ENCODE measurements at regions not wholly inside any gene's neighbourhood (a gene's known extent, or its start where the extent isn't known, plus 50 kb on each side); places are given as distances from the start of the nearest gene placed in this dataset.

GRCh38 chr1:80359666-80360065, 1353.1 kb upstream of the ADGRL4 start:
- Histone ChIP-seq H3K36me3 (ENCODE audit: control insufficient read depth, insufficient read depth, low read length) (no peaks in the 10 kb centered on the region), H3K4me3 (replicated peaks; ENCODE audit: low read depth, low read length) (no peak overlapping the region), H3K27me3 (replicated peaks; ENCODE audit: control insufficient read depth, insufficient read depth, low read length) (no peaks in the 10 kb centered on the region)
- no peak for TF ChIP-seq CTCF (IDR thresholded peaks at IDR 0.05; ENCODE audit: insufficient read depth, low read length, poor library complexity, severe bottlenecking)
- no peak for DNase-seq (ENCODE audit: extremely low read depth, insufficient read length)

- no peak for DNase-seq (ENCODE audit: extremely low read depth, insufficient read length)
- Histone ChIP-seq H3K36me3 (ENCODE audit: control insufficient read depth, insufficient read depth, low read length) (no peaks in the 10 kb centered on the region), H3K27me3 (replicated peaks; ENCODE audit: control insufficient read depth, insufficient read depth, low read length) (no peaks in the 10 kb centered on the region), H3K4me3 (replicated peaks; ENCODE audit: low read depth, low read length) (no peak overlapping the region)
- no peak for TF ChIP-seq CTCF (IDR thresholded peaks at IDR 0.05; ENCODE audit: insufficient read depth, low read length, poor library complexity, severe bottlenecking)
Measured at GRCh38 chr1:80349218-80349617, 1342.7 kb upstream of the ADGRL4 start.

GRCh38 chr1:80341021-80341420, 1334.5 kb upstream of the ADGRL4 start:
- H3K36me3 ChIP-seq (ENCODE audit: control insufficient read depth, insufficient read depth, low read length) = no peaks in the 10 kb centered on the region
- DNase-seq (ENCODE audit: extremely low read depth, insufficient read length) = no peak
- TF ChIP-seq CTCF (IDR thresholded peaks at IDR 0.05; ENCODE audit: insufficient read depth, low read length, poor library complexity, severe bottlenecking) = no peak

GRCh38 chr1:80318108-80318507, 1311.6 kb upstream of the ADGRL4 start:
- H3K4me3 ChIP-seq (replicated peaks; ENCODE audit: low read depth, low read length) = no peak overlapping the region
- DNase-seq (ENCODE audit: extremely low read depth, insufficient read length) = no peak
- no peak for TF ChIP-seq CTCF (IDR thresholded peaks at IDR 0.05; ENCODE audit: insufficient read depth, low read length, poor library complexity, severe bottlenecking)

More at GRCh38 chr1:80341021-80341420, 1334.5 kb upstream of the ADGRL4 start:
- H3K4me3 ChIP-seq (replicated peaks; ENCODE audit: low read depth, low read length) = no peak overlapping the region
- no peaks in the 10 kb centered on the region for H3K27me3 ChIP-seq (replicated peaks; ENCODE audit: control insufficient read depth, insufficient read depth, low read length)

GRCh38 chr1:80310703-80311245, 1304.2 kb upstream of the ADGRL4 start:
- Histone ChIP-seq H3K36me3 (ENCODE audit: control insufficient read depth, insufficient read depth, low read length) (no peaks in the 10 kb centered on the region), H3K4me3 (replicated peaks; ENCODE audit: low read depth, low read length) (no peak overlapping the region), H3K27me3 (replicated peaks; ENCODE audit: control insufficient read depth, insufficient read depth, low read length) (no peaks in the 10 kb centered on the region)
- DNase-seq (ENCODE audit: extremely low read depth, insufficient read length) = no peak
- TF ChIP-seq CTCF (IDR thresholded peaks at IDR 0.05; ENCODE audit: insufficient read depth, low read length, poor library complexity, severe bottlenecking) = no peak

More at GRCh38 chr1:80318108-80318507, 1311.6 kb upstream of the ADGRL4 start:
- Histone ChIP-seq H3K27me3 (replicated peaks; ENCODE audit: control insufficient read depth, insufficient read depth, low read length) (no peaks in the 10 kb centered on the region), H3K36me3 (ENCODE audit: control insufficient read depth, insufficient read depth, low read length) (no peaks in the 10 kb centered on the region)

GRCh38 chr1:80305466-80305865, 1298.9 kb upstream of the ADGRL4 start:
- no peak for DNase-seq (ENCODE audit: extremely low read depth, insufficient read length)
- Histone ChIP-seq H3K36me3 (ENCODE audit: control insufficient read depth, insufficient read depth, low read length) (no peaks in the 10 kb centered on the region), H3K4me3 (replicated peaks; ENCODE audit: low read depth, low read length) (no peak overlapping the region), H3K27me3 (replicated peaks; ENCODE audit: control insufficient read depth, insufficient read depth, low read length) (no peaks in the 10 kb centered on the region)
- TF ChIP-seq CTCF (IDR thresholded peaks at IDR 0.05; ENCODE audit: insufficient read depth, low read length, poor library complexity, severe bottlenecking) = no peak

Data from GM06990 (cell line).